NCI-H774 (cell line): ENCODE measurements at regions not wholly inside any gene's neighbourhood (a gene's known extent, or its start where the extent isn't known, plus 50 kb on each side); places are given as distances from the start of the nearest gene placed in this dataset.

ENCODE experiments used
- DNase-seq: peaks from one replicate; lab custom pipeline; 2025; lab: John Stamatoyannopoulos, UW

DNA sequence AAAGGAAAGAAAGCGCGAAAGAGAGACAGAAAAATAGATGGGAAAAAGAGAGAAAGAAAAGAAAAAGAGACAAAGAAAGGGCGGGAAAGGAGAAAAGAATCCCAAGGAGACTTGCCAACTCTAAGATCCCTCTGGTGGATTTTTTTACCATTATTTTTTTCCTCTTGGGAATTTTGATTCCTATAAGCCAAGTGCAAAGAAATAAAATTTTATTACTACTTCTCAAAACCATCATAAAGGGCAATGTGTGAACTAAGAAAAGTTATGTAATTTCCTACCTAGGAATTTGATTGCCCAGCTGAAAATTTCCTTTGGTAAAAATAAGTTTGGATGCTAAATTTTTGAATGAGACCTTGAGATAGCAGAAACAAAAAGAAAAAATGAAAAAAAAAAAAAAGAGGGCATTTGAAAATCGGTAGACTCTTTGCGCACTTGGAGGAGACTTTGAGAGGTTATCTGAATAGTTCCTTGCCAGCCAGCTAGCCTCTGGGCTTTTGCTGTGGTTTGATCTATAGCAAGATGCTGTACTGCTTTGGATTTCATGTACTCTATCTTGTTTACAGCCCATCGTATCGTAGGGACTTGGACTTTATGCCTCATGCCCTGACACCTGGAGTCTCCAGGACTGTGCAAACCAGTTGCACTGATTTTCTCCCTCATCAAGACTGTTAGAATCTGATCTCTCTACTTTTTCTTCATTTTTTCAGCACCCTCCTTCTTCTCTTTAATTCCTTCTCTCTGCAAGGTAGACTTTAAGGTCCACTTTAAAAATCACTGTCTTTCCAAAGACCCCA lies 535.4 kb upstream of the MKI67 start:
- DNase-seq, result no peak

DNA sequence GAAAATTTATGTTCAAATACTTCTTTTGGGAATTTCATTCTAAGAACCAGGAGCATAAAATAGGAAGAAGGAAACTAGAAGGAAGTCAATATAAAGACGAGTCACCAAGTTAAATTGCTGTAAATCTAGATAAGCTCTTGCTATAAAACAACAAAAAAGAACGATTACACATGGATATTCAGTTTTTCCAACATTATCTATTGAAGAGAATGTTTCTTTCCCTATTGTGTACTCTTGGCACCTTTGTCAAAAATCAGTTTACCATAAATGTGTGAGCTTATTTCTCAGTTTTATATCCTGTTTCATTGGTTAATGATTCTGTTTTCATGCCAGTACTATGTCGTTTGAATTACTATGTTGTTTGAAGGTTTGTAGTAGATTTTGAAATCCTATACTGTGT lies 536.3 kb upstream of the MKI67 start:
- DNase-seq, result no peak

DNA sequence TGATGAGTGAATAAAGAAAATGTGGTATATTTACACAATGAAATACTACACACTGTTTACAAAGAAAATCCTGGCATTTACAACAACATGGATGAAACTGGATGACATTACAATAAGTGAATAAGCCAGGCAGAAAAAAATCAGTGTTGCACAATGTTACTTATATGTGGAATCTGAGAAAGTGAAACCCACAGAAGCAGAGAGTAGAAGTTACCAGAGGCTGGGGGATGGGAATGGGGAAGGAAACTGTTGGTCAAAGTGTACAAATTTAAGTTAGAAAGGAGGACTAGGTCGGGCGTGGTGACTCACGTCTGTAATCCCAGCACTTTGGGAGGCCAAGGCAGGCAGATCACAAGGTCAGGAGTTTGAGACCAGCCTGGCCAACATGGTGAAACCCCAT lies 538.5 kb upstream of the MKI67 start:
- DNase-seq, result no peak

DNA sequence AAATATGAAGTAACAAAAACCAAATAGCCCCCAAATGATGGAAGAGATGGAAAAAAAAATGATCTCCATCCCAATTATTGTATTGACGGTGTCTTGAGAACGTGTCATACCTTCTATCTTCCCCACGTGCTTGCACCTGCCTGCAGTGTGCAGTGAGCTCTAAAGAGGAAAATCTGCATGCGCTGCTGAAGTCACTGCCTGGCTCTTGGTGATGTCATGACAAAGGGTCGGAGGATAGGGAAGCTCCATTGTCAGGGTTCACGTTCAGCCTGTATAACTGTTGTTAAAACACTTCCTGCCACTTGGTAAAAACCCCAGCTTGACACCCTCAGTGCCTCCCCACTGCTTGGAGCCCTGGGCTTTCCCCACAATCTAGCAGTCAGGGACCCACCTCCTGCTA lies 549.2 kb upstream of the MKI67 start:
- DNase-seq, result no peak

DNA sequence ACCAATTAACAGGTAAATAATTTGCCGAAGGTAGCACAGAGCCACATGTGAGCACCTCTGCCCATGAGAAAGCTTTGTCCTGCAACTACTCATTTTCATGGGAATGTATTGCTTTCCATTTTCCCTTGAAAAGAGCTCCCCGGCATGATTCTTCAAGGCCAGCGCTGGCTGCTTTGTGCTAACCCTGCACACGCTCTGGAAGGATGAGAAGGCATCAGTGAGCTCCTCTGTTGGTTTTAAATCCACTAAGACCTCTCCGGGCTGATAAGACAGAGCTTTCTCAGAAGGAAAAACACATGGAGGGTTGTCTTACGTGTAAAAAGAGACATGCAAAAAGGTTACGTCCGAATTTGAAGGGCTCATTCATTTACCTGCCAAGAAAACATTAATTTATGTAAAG lies 553.9 kb upstream of the MKI67 start:
- no peak for DNase-seq

DNA sequence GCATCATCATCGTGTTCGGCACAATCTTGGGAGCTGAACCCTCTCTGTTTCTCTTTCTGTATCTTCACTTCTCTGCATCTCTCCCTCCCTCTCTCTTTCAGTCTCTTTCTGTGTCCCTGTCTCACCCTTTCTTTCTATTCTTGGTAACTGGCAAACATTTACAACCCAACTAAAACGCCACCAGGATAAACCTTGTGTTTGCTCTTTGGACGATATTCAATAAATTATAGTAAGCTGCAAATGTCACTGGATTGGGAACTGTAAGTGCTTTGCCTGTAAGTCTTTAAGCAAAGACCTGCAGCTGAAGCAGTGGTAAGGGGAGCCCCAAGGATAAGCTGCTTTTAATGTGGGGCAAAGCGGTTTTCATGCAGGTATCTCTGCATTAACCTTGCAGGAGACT lies 558.0 kb upstream of the MKI67 start:
- no peak for DNase-seq

DNA sequence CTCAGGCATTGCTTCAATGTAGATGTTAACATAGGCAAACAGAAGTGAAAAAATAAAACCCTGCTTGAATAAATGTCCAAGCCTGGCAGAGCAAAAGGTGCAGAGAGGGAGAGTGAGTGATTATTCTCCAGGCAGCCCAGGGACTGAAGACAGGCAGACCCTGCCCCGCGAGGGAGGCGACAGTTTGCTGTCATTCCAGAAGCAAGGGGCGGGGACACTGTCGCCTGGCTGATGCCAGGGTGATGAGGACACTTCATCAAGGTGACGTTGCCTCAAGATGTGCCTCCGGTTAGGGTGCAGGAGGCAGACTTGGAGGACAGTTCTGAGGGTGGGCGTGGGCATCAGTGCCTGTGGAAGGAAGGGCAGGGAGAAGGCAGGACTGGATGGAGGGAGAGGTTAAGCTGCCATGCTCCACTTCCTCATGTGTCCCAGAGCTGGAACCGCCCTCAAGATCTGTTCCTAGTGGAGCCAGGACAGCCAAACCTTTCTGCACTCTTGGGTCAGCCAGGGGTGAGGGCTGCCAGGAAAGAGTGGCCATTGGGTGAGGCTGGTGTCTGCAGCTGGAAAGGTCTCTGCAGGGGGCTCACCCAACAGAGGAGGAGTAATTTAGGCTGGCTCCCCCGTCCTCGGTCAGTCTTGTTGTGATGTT lies 560.5 kb upstream of the MKI67 start:
- DNase-seq, result no peak

DNA sequence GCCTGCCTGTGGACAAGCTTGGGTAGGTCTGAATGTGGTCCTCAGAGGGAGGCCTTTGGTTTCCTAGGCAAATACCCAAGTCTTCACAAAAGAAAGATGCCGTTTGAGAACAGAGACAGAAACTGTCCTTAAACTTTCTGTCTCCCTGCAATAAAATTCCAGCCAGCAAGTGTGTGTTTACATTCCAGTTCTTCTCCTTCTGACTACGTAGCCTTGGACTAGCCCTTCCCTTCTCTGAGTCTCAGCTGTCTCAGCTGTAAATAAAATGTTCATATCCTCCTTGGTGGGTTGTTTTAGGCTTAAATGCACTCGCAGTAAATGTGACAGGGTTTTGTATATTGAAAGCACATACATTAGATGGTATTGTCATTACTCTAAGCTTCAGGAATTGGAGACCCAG lies 561.2 kb upstream of the MKI67 start:
- DNase-seq, result no peak

DNA sequence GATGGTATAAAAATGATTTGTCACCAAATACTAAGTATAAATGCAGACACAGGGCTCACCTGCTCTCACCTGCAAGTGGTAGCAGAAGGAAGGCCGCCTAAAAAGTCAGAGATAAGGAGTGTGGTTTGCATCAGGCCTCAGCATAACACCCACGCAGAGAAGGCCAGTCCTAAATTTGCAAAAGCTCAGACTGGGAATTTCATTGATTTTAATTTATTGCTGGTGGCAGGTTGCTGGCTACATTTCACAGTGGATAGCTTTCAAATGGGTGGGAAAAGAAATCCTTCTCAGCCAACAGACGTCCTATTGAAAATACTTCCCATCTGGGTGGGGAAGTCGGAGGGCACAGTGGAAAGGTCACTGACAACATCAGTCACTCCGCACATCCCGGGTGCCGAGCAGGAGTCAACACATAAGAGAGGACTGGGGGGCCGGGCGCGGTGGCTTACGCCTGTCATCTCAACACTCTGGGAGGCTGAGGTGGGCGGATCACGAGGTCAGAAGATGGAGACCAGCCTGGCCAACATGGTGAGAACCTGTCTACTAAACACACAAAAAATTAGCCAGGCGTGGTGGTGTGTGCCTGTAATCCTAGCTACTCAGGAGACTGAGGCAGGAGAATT lies 561.8 kb upstream of the MKI67 start:
- DNase-seq, result no peak

DNA sequence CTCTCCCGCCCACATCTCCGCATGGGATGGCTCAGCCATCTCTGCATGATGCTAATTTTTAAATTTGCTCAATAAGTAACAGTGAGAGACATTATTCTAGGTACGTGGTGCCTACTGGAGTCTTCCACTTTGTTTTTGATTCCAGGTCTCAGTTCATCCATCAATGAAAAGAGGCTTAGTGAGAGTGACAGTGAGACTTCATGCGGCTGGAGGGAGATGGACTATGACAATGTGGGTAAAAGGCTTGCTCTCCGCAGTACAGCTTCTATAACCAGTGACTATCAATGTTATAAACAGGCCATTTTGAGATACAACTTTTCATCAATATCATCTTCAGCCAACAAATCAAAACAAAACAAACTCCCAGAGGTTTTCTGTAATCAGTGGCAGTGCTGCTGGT lies 563.4 kb upstream of the MKI67 start:
- no peak for DNase-seq

DNA sequence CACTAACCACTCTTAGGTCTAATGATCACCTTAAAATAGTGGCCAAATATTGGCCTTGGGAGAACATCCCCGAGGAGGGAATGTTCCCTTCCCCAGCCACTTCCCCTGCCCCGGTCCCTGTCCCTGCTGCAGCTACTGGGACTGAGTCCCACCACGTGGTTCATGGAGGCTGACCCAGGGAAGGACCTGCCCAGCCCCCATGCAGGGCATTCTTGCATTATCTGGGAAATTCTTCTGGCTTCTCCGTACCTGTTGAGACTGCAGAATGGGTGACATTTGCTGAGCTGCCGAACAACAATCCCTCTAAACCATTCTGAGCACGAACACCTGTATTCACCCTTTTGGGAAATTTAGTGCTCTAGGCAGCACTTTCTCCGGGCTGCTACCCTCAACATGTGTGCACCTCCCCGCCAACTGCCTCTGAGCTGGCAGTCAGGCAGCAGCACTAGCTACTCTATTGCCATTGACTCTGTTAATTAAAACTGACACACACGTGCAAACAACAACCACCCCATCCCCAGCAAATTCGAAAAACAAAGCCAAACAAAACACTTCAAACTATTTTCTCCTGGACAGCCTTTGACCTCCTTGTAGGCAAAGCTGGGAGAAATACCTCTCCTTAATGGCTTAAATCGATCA lies 567.4 kb upstream of the MKI67 start:
- DNase-seq, result no peak

DNA sequence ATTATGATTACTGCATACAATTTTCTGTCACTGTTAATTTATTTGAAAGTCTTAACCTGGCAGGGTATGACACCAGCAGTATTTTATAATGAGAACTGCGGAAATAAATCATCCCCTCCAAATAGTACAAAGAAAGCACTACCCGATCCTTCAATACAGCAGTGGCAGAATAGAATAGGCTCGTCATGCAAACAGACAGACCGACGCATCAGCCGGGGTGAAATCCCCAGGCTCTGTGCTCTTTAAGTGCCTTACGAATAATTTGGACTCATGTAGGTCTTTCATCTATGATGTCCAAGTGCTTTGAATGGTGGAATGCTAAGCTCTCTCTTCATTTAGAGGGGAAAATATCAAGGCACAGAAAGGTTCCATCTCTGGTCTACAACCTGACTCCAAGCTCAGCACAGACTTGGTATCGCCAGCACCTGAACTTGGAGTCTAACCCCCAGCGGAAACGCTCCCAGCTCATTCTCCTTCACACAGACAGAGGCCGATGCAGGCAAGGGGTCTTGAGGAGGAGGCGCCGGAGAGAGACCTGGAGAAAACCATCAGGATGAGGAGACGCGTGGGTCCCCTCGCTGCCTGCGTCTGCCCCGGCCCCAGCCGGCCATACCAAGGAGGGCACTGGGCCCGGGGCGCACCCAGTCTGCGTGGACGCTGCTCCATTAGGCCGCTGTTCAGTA lies 568.1 kb upstream of the MKI67 start:
- no peak for DNase-seq

DNA sequence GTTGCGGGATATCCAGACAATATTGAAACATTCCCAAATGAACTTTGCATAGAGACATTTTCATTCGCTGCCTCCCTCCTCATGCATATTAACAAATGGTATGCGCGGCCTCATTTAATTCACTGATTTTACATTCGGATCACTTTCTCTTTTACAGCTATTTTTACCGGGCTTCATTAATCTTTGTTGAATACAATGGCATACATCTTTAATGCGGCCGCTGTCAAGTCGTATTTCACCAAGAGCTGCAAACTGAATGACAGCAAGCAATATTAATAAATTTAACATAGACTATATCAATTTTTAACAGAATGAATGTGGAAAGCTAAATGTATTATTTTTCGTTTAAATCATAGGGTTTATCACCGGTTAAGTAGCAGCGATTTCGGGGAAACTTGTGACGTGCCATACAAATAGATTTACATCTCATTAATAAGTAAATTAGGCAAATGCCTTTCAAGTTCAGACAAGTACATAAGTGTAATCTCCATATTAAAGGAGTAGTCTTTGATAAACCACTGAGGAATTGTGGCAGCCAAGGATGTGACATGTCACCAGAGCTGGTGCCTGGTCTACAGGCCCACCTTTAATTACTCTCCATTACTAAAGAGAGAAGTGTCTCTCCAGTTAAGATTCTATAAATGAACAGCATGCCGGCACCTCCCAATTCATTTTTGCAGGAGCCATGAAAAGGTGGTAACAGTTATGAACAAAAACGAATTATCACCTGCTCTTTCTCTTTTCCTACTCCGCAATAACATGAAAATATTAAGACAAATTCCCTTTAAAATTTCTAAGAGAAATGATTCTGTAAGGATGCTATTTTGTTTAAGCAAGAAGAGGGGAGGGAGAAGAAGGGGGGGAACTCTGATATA lies 568.9 kb upstream of the MKI67 start:
- no peak for DNase-seq

DNA sequence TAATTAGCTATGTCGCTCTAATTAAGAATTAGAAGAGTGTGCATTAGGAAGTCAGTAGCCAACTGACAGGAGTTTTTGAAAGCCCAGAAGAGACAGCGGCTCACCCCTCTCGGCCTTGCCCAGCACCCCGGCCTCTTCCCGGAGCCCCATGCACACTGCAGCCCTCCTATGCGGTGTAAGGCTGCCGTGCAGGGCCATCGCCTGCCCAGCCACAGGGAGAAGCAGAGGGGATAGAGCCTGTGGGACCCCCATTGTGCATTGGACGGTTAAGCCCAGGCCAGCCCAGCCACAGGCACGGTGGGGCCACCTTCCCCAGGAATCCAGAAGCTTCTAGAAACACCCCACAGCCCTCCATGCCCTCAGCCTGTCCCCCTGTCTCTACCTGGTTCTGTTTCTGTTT lies 569.7 kb upstream of the MKI67 start:
- DNase-seq, result no peak

DNA sequence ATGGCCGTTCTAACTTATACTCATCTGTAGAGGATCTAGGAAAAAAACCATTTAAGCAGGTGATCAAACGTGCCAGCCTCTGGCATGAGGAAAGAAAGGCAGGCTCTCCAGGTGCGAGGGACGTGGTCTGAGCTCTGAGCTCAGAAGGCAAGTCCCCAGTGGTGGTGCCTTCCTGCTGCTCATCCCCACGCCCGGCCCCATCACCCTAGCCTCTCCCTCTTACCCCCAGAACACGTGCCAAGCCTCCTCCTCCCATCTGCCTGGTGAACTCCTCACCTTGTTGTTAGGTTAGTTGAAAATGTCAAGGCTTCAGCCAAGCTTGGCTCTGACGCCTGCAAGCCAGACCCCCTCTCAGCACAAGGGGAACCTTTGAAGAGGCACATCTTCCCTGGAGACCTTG lies 571.2 kb upstream of the MKI67 start:
- DNase-seq, result no peak

DNA sequence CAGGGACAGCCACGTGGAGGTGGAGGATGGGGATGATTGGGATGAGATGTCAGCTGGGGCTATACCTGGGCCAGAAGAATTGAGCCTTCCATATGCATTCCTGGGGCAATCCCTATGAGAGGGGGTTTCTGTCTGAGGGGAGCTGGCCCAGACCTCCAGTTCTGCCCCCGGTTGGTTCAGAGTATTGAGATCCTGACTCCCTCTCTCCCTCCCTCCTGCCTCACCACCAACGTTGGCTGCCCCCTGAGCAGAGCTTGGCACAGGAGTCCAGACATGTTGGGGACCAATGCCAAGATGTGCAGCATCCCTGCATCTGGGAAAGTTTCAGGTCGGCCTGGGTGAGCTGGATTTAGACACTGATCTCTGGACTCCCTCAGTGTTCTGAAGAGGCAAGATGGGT lies 575.2 kb upstream of the MKI67 start:
- no peak for DNase-seq

DNA sequence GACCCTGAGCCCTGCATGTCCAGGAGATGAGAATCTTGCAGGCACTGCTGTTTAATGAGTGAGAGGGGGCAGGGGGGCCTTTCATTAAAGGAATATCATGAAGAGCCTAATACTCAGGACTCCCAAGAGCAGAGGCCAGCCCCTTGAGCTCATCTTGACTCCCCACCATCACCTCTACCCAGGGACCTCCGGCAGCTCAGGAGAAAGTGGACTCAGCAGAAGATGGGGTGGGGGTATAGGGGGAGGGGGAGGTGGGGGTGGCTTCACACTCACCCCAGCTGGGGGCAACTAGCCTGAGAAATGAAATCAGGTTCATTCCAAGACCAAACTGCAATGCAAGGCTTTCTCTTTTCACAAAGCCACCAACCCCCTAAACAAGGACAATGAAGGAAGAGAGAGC lies 575.6 kb upstream of the MKI67 start:
- DNase-seq, result no peak

DNA sequence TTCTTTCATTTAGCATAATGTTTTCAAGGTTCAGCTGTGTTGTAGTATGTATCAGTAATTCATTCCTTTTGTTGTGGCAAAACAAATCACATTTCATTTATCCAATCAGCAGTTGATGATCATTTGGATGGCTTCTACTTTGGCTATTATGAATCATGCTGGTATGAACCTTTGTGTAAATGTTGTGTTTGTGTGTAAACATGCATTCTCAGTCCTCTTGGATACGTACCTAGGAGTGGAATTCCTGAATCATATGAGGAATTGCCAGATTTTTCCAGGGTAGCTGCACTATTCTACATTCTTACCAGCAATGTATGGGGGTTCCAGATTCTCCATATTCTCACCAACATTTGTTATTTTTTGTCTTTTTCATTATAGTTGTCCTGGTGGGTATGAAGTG lies 578.5 kb upstream of the MKI67 start:
- DNase-seq, result no peak

DNA sequence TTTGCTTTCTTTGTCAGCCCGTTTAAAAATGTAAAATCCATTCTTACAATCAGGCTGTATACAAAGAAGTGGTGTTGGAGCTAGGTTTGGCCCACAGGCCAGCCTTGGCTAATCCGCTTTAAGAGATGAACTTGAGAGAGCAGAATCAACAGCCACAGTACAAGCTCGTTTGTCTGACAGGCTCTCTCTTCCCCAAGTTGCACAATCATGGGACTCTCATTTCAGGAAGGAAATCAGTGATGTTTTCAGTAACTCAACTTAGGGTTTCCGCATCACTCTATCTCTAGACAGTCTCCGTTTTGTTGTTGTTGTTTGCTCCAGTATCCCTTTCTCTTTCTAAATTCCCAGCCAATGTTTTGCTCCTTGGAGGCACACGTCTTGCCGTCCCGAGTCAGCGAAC lies 582.0 kb upstream of the MKI67 start:
- no peak for DNase-seq

DNA sequence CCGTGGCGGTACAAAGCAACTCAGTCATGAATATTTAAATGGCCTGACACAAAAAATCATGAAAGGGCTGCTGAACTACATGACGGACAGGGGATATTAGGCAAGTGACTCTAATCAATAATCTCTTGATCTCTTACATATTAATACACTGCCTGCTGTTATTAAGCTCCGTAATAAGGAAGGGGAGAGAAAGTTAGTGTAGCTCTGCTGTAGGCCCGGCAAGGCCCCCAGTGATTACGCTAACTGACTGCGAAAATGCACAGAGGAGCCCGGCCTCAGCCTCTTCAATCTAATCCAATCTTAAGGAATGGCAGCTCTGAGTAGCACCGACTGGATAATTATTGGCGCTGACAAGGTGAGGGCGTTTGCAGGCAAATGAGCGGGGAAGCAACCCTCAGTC lies 583.5 kb upstream of the MKI67 start:
- no peak for DNase-seq

DNA sequence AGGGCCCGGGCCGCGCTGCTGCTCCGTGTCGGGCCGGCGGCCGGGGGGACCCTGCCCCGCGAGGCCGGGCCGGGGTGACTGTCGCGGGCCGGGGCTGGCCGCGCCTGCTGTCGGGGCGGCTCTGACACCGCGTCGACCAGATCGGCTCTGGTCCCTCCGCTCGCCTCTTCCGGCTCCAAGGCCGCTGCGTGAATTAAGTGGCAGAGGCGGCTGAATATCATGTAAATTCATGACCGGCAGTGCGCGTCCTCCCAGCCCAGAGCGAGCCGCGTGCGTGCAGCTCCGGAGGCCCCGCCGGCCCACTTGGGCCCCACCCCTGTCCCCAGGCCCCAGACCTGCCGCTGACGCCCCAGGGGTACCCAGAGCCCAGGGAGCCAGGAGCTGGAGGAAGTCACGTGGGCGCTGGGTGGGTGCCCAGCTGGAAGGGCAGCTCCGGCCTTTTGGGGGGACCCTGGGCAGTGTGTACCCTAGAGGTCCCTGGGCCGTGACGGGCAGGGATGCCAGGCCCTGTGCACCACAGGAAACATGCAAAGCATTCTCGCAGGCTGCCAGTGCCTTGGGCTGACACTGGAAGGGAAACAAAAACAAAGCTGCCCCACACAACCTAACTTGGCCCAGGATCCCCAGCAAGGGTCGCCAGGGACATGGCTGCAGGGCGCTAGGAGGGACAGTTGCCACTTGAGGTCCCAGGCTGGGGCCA lies 584.0 kb upstream of the MKI67 start:
- no peak for DNase-seq
